Endometrium (tissue), 2 donors: ENCODE measurements at regions not wholly inside any gene's neighbourhood (a gene's known extent, or its start where the extent isn't known, plus 50 kb on each side); places are given as distances from the start of the nearest gene placed in this dataset.

Source experiments
- FAIRE-seq: peaks from 2 replicates; lab custom pipeline; 2012; peaks lifted over from hg19 to GRCh38; lab: Jason Lieb, UNC
- donor health status: control.
- donor health status: control.

DNA sequence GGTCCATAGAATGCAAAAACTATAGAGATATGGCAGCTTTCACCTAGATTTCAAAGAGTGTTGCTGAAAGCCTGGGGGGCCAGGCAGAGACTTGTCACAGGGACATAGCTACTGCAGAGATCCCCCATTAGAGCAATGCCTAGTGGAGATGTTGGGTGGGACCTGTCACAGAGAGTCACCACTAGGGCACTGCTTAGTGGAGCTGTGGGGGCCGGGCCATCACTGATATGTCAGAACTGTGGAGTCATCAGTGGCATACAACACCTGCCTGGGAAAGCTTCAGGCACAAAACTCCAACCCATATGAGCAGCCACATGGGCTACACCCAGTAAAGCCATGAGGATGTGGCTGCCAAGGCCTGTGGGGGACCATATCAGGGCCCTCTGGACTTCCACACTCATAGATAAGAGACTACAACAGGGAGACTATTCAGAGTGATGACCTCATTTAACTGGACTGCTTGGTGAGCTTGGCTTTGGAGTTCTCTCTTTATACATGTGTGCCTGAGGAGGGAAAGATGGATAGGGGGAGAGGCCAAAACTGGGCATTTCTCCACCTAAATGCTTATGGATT lies 176.3 kb downstream of the ZNF621 start:
- no peak for FAIRE-seq

DNA sequence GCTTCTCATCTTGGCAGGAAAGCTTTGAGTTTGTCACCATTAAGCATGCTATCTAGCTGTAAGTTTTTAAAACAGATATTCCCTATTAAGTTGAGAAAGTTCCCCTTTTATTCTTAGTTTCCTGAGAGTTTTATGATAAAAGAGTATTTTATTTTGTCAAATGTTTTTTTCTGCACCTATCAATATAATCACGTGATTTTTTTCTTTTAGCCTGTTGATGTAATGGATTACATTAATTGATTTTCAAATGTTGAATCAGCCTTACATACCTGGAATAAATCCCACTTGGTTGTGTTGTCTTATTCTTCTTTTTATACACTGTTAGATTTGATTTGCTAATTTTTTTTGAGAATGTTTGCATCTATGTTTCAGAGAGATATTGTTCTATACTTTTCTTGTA lies 179.5 kb downstream of the ZNF621 start:
- FAIRE-seq, result no peak

DNA sequence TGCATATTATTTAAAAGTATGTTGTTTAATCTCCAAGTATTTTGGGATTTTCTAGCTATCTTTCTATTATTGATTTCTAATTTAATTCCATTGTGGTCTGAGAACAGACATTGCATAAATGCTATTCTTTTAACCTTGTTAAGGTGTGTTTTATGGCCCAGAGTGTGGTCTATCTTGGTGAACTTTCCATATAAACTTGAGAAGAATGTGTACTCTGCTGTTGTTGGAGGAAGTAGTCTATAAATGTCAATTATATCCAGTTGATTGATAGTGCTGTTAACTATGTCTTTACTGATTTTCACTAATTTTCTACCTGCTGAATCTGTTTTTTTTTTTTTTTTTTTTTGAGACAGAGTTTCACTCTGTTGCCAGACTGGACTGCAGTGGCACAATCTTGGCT lies 180.9 kb downstream of the ZNF621 start:
- no peak for FAIRE-seq

DNA sequence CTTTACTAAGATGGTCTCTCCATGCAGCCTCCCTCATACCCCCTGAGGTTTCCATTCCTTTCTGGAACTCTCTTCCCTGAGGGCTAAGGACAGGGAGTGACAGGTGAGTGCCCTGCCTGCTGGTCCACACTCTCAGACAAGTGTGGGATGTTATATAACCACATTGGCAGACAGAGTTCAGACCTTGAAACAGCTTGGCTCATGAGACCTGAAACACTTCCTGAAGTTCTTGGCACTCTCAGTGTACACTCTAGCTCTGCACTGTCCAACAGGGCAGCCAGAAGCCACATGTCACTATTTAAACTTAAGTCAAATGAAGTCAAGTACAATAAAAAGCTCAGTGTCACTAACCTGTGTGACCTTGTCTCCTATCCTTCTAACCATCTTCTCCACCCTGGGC lies 188.5 kb downstream of the ZNF621 start:
- no peak for FAIRE-seq

DNA sequence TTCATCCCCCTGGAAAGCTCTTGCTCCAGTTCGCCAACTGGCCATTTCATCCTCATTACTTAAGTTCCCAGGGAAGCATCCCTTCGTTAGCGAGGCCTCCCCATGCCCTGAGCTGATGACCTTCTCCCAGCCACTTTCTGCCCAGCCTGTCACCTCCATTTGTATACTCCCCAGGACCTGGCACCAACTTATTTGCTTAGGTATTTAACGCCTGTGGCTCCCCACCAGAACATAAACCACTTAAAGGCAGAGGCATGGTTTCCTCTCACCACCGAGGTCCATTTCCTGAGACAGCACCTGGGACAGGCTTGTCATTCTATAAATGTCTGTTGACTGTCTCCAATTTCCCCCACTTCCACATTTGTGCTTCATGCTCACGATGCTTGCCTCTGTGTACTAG lies 189.0 kb downstream of the ZNF621 start:
- no peak for FAIRE-seq

DNA sequence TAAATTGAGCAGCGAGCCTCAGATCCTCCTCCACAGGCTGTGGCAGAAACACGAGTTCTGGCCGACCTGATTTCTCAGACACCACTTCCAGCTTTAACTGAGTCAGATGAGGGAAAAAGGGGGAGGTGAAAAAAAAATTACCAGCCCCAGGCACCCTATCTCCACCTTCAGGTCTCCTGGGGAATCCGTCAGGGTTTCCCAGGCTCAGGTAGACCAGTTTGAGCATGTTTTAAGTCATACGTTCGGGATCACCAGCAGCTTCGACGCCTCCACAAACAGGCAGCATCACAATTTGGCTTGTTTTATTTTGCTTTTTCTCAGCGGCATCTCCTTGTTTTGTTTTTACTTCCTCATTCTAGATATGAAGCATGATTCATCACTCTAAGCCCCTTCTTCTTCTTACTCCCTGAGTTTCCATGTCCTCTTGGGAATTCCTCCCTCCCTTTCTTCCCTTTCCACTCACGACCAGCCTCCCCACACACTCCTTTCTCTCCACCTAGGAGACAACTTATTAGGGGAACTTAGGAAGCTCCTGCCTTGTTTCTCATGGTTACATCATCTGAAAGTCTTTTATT lies 190.1 kb downstream of the ZNF621 start:
- no peak for FAIRE-seq

DNA sequence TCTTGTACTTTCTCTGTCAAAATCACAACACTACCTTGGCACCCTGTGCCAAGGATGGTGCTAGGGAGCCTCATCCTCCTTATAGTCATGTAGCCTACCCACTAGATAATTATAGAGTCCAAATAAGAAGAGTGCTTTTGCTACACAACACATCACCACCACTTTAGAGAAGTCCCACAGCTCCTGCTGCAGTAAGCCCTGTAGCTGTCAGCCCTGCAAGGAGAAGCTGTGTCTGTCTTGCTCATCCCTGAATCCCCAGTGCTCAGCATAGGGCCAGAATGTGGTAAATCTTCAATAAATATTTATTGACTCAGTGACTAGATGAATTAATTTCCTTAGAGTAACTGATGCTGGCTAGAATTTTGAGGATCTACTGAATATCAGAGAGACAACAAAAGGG lies 190.8 kb downstream of the ZNF621 start:
- FAIRE-seq, result no peak

DNA sequence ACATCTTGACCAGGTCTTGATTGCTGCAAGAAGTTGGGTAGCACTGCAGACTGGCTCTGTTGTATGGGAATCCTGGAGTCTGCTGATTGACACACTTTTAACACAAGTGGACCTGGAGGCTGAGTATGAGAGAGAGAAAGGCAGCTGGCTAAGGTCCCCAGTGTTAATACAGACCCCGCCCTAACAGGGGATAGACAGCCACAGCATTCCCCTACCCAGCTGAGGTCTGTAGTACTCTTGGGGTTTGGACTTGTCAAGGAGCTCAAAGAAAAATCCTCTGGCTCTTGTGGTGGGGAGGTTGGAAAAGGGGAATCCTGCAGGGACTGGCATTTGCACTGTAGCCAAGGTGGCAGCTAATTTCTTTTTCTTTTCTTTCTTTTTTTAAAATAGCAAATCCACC lies 192.7 kb downstream of the ZNF621 start:
- FAIRE-seq, result no peak

DNA sequence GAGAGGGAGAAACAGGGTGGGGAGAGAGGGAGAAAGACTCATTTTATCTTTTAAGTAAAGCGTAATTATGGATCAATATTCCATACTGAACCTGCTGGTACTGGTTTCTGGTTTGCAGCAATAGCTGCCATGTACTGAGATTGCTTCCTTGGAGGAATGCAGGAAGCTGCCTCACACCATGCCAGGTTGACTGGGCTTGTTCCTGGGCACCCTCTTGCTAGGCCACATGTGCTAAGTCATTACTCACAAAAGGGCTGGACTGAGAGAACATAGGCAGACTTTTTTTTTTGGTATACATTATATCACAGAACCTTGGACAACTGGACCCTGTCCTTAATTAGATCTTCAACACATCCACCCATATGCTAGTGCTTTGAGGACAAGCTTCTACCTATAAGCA lies 193.4 kb downstream of the ZNF621 start:
- FAIRE-seq, result no peak

DNA sequence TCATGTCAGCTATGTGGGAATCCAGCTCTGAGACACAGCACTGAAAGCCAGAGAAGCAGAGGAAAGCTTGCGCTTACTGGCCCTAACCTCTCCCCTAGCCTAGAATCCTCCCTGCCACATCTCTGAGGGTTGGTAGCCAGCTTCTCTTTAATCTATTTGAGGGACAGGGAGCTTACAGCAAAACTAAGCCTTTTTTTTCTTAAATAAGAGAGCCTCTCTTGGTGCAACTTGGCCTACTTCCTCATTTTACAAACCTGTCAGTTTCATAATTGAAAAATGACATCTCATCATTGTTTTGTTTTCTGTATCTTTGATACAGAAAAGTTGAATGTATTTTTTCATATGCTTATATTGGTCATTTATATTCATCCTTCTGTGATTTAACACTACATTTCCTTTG lies 193.9 kb downstream of the ZNF621 start:
- FAIRE-seq, result no peak

DNA sequence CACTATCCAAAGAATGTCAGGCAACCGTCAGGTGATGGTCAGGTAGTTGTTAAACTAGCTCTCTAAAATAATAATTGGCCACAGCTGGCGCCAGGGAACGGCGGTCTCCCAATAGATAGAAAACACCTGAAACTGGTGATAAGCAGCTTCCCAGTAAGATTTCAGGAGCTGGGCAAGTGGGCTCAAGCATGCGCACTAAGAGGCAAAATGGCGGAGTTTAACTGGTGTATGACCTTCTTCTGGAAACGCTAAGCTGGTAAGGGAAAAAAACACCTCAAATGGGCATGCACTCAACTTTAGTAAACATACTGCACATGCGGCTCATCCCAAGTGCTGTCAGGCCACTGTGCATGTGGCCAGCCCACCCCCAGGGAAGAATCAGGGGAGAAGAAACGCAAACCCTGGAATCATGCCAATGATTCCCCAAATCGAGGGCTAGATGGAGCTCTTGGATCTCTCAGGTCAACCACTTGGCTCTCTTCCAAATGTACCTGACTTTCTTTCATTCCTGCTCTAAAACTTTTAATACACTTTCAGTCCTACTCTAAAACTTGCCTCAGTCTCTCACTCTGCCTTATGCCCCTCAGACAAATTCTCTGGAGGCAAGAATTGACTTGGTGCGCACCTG lies 195.0 kb downstream of the ZNF621 start:
- no peak for FAIRE-seq

DNA sequence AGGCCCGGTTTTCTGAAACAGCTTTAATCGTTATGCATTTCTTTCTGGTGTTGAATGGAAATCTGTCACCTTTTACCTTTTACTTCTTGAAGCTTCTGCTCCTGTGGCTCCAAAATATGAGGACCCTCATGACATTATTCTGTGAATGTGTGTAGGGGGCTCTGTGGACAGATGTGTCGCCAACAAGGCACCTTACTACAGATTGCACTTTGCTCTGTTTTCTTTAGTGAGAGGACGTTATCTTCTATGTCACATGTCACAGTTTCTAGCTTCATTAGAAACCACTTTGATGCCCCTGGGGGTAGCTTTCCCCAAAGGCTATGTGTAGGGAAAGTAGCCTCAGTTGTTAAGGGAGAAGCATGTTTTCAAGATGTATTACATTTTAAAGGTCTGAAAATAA lies 195.6 kb downstream of the ZNF621 start:
- FAIRE-seq, result no peak

DNA sequence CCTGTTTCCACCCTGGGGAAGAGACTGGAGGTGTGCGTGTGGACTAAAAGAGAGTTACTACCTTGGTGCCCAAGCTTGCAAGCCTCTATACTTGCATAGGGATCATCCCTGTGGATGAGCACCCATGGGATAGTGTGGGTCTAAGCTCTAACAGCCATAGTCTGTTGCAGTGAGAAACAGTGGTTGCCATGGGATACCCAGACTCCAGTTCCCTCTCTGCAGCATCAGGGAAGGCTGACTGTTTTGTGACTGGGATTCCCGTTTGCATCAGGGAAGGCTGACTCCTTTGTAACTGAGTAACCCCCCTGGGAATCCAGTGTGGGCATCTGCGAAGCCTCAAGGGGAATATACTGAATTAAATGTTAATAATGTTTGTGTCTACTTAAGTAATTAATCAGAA lies 196.1 kb downstream of the ZNF621 start:
- no peak for FAIRE-seq

DNA sequence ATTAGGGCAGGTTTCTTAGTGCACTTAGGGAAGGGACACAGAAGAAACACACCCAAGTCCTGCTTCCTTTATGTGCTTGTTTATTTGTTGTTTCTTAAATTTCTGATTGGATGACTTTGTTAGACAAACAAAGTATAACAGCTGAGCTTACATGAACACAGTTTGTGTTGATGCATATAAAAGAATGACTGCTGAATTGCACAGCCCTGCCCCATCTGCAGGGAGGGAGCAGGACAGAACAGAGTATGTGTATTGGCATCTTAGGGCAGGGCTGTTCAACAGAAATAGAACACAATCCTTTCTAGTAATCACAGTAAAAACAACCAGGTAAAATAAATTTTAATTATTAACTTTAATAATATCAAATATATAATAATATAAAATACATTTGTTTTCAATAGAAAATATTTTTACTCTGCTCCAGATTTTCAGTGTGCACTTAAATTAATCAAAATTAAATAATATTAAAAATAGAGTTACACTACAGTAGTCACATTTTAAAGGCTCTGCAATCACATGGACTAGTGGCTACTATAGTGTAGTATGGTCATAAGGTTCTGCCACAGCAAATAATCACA lies 198.4 kb downstream of the ZNF621 start:
- FAIRE-seq, result no peak

DNA sequence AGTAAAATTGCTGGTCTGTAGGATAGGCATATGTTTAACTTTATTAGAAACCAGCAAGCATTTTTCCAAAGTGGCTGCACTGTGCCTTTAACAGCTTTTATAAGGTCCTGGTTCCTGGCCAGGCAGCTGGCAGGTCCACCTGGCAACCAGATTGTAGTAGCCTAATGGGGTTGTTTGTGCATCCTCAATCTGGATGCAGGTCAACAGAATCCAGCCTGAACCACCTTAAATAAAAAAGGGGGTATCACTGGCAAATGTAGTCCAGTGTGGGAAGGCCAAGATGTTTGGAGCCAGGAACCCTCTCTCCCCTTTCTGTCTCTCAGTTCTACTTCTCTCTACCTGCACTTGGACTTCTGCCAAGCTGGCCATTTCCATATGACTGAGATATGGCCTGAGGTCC lies 200.3 kb downstream of the ZNF621 start:
- FAIRE-seq, result no peak

DNA sequence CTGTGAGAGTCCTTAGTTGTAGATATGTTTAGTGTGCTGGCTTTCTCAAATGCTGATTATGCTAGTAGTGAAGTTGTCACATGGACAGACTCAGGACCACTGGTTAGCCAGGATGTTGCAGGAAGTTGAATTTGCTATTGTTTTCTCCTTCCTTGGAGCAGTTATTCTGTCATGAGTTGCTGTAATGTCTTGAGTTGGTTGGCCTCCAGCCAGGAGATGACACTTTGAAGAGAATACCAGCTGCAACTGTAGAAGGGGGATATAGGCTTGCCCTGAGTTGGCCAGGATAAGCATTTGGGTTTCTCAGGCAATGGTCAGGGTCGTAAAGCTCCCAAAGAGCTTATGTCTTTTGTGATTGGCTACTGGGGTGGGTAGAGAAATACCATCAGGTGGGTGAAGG lies 206.7 kb downstream of the ZNF621 start:
- FAIRE-seq, result no peak

DNA sequence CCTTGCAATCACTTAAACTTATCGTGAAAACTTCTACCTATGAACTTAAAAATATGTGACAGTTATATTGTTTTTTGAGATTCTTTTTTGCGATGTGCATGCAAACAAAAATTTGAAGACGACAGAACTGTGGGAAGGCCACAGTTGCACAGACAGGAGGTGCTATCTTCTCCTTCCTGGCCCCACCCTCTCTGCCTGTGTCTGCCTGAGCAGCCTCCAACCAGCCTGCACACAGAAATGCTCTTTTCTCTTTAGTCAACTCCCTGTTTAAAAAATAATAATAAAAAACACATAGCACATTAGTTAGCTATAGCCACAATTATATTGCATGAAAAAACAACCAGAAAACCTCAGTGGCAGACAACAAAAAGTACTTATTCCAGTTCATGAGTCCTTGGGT lies 212.2 kb downstream of the ZNF621 start:
- FAIRE-seq, result no peak

DNA sequence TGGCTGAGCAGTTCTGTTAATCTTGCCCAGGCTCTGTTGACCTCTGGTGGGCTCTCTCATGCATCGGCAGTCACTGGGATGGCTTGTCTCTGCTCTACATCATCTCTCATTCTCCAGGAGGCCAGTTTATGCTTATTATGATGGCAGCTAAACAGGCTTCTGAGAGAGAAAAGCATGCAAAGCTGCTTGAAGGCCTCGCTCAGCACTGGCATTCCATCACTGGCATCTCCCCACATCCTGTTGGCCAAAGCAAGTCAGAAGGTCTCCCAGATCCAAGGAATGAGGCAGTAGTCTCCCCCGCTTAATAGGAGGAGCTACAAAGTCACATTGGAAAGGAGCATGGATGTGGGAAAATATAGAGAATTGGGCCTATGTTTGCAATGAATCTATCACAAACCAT lies 212.6 kb downstream of the ZNF621 start:
- no peak for FAIRE-seq

DNA sequence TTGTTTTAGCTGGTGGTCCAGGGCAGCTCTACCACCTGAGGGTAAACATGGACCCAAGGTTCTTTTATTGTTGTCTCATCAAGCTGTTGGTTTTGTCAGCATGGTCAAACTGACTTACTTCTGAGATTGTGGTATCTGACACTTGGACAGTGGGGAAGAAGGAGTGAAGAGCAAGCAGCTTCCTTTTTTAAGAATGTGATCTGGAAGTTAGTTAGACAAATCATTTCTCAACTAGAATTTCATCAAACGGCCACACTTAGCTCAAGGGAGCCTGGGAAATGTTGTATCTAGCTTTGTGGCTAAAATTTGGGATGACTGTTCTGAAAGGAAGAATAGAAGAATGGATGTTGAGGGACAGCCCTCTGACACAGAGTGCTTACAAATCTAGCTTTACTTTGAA lies 215.2 kb downstream of the ZNF621 start:
- FAIRE-seq, result no peak

DNA sequence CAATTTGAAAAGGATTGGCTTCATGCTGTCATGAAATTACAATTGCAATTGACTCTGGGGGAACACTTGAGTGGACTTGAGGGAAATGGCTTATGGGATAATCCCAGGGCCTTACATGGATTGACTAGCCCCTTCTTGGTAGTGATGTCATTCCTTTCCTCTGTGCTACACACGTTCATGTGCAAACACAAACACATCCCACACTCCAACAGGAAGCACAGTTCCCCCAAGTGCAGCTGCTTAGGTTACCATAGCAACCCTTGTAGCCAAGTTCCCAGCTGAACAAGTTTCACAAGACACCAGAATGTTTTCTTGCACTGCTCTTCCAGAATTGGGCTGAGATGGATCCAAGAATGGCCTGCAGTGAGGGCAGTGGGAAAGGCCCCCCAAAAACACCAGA lies 217.0 kb downstream of the ZNF621 start:
- FAIRE-seq, result no peak

DNA sequence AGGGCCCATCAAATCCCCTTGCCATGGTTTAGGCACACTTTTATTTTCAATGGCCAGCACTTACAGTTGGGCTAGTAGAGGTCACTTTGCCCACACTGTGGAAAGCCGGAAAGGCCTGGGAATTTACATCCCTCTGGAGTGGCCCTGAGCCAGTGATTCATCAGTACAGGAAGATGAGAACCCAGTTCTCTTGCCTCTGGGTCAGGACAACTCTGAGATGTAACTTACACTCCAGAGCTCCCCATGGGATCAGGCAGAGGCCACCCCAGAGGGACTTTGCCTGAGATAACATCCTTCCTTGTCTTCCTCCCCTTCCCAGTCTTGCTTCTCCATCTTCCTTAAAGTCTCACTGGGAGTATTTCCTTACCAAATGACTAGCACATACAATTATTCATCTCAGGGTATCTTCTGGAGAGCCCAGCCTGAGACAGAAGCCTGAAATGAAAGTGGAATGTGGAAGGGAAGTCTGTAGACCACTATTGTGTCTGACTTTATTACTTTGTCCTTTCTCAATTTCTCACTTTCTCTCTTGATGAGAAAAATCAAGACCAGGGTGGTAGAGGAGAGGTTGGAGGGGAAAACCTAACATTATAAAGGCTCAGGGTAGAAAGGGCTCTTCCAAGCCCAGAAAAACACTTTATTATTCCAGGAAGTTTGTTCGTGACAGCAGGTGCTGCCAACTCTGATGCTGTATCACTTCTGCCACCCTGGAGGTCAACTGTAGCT lies 220.8 kb downstream of the ZNF621 start:
- no peak for FAIRE-seq

DNA sequence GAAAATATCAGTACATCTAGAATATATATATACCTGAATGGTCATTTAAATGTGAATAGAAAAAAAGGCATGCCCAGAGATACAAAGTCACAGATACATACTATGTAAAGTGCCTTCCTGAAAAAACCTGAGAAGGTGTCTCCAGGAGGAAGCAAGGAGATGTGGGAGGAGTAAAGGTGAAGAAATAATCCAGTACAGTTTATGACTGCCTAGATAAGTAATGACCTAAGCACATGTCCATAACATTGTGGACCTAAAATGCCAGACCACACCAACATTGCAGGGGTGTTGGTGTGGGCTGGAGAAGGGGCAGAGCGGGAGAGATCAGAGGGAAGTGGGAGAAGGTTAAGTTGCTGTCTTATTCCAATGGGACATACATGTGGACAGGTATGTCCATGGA lies 226.9 kb downstream of the ZNF621 start:
- FAIRE-seq, result no peak

DNA sequence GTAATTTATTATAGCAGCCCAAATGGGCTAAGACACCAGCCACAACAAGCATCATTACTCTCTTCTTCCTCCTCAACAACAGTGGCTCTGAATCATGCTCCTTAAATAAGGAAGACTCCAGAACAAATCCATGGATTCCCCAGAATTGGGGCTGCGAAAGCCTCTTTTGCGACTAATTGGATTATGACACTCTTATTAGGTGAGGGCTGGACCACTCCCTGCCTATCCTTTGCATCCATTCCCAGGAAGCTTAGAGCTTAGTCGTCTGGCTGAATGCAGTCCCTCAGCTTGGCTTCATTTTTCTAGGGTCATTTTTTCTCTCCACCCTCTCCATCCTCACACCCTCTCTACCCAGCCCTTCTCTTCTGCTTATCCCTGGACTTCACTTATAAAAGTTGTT lies 227.7 kb downstream of the ZNF621 start:
- FAIRE-seq, result no peak
